ENCODE measurements at regions not wholly inside any gene's neighbourhood (a gene's known extent, or its start where the extent isn't known, plus 50 kb on each side); places are given as distances from the start of the nearest gene placed in this dataset.
A peak's percentile ranks its signal among the peaks of the same experiment; 100 is the strongest.
"Not testable (repeated sequence)": the region's sequence is repeated elsewhere in the genome, so short reads cannot be mapped to it uniquely, and the experiment has no call there.

GRCh38 chr10:22771631-22772030 lies 57.3 kb upstream of the PIP4K2A start:
- FAIRE-seq; DNase-seq (ENCODE audit: insufficient read length, low spot score): not testable (repeated sequence)

GRCh38 chr10:22770270-22770669 lies 55.9 kb upstream of the PIP4K2A start:
- FAIRE-seq: no peak
- no peak for DNase-seq (ENCODE audit: insufficient read length, low spot score)

GRCh38 chr10:22767859-22768258 lies 53.5 kb upstream of the PIP4K2A start:
- DNase-seq (ENCODE audit: insufficient read length, low spot score) (no peak), FAIRE-seq (no peak)

GRCh38 chr10:22766693-22767092 lies 52.3 kb upstream of the PIP4K2A start:
- FAIRE-seq (peak; percentile 88), DNase-seq (ENCODE audit: insufficient read length, low spot score) (no peak)

GRCh38 chr10:22765660-22766547 lies 51.5 kb upstream of the PIP4K2A start:
- FAIRE-seq (peak; percentile 90), DNase-seq (ENCODE audit: insufficient read length, low spot score) (no peak)

GRCh38 chr10:22764639-22765038 lies 50.3 kb upstream of the PIP4K2A start:
- peak; percentile 23 for FAIRE-seq
- no peak for DNase-seq (ENCODE audit: insufficient read length, low spot score)
